NCI-H2227 (cell line): ENCODE measurements at regions not wholly inside any gene's neighbourhood (a gene's known extent, or its start where the extent isn't known, plus 50 kb on each side); places are given as distances from the start of the nearest gene placed in this dataset.
"Not testable (repeated sequence)": the region's sequence is repeated elsewhere in the genome, so short reads cannot be mapped to it uniquely, and the experiment has no call there.

Experiments
- DNase-seq: peaks from one replicate; lab custom pipeline; 2025; ENCODE audit not compliant: unreplicated experiment; lab: John Stamatoyannopoulos, UW

- DNase-seq: no peak
Measured at GRCh38 chr6:155828989-155829388, 373.4 kb upstream of the NOX3 start.

DNA sequence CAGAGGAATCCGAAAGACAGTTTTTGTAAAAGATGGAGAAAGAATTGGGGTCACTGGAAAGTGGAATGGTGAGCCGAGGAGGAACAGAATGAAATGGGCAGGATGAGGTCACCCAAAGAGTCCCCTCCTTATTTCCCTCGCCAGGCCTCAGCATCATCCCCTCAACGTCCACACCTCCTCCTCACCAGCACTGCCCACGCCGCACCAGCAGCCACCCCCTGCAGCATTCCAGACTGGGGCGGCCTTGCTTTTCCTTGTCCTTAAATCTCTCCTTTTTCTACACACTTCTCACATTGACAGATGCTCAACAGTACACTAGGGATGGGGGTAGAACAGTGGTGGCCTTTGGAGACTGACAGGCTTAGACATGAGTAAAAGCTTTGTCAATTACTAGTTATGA, 363.1 kb upstream of the NOX3 start:
- no peak for DNase-seq

GRCh38 chr6:155813548-155813947, 357.9 kb upstream of the NOX3 start:
- DNase-seq: peak; percentile 40

GRCh38 chr6:155807243-155807642, 351.6 kb upstream of the NOX3 start:
- DNase-seq: no peak

GRCh38 chr6:155801046-155801445, 345.4 kb upstream of the NOX3 start:
- no peak for DNase-seq

DNA sequence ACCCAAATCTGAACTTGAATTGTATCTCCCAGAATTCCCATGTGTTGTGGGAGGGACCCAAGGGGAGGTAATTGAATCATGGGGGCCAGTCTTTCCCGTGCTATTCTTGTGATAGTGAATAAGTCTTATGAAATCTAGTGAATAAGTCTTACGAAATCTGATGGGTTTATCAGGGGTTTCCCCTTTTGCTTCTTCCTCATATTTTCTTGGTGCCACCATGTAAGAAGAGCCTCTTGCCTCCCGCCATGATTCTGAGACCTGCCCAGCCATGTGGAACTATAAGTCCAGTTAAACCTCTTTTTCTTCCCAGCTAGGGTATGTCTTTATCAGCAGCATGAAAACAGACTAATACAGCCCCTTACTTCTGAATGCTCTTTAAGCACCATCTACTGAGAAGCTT, 343.2 kb upstream of the NOX3 start:
- DNase-seq: not testable (repeated sequence)

- no peak for DNase-seq
Measured at GRCh38 chr6:155795173-155795796, 339.6 kb upstream of the NOX3 start.

DNA sequence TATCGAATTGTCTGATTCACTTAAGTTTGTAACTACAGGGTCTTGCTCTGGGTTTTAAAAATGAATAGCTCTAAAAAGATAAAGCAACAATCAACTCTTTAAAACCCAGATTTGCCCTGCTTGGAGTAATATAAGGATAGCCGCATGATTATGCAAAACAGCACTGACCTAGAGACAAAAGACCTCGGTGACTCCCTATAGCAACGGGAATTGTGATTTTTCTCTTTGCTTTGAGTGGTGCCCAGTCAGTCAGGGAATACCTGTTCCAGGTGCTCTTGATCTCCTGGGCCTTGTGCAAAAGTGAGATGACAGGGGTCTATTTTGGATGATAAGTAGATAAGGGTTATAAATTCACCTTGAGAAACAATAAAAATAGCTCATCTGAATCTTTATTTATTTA, 336.3 kb upstream of the NOX3 start:
- DNase-seq: peak; percentile 42

DNA sequence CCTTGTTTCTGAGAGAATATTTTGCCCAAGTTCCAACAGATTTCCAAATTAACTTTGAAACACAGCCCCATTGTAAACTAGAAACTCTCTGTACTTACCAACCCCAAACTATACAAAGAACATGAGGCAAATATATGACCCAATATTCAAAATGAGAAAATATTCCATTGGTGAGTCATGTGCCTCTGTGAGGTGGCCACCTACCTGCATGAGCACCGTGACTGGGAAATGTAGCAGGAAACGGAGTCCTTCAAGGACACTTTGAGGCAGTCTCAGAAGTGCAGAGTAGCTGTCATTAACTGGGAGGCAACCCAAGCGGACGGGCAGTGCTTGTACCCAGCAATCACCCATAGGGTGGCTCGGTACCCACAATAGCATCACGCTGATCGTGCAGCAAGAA, 335.5 kb upstream of the NOX3 start:
- DNase-seq: no peak

DNA sequence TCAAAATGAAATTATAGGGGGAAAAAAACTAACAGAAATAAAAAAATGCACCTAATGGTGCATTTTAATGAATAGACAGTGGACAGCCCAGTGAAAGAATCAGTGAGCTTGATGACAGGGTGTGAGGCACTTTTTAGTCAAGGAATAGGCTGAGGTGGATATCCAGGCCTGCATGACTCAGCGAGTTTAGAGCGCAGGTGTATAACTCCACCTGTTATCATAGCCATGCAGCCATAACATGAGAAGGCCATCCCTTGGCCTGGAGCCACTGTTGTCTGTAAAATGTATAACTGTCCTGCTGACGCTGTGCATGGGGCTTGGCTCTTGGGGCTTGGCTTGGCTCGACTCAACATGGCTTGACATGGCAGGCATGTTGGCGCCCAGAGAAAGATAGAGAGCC, 331.5 kb upstream of the NOX3 start:
- no peak for DNase-seq

GRCh38 chr6:155786528-155786927, 330.9 kb upstream of the NOX3 start:
- DNase-seq: no peak

GRCh38 chr6:155782739-155783459, 327.3 kb upstream of the NOX3 start:
- DNase-seq: no peak

GRCh38 chr6:155782320-155782731, 326.7 kb upstream of the NOX3 start:
- no peak for DNase-seq

DNA sequence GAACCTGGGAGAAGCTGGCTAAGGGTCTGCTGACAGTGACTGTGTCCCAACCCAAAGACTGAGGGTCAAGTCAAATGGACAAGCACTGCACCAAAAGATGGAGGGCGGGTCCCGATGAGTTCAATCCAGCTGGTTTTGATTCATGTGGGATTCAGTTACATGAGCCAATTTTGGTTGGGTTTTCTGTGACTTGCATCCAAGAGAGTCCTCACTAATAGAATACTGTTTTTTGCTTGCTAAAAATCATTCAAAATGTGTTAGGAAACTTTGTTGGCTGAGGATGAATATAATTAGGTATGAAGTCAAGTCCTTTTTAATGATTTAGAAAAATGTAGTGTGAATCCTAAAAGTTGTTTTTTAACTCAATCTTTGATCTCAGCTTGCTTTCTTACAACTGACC, 323.8 kb upstream of the NOX3 start:
- no peak for DNase-seq

GRCh38 chr6:155778336-155778735, 322.7 kb upstream of the NOX3 start:
- DNase-seq: no peak

DNA sequence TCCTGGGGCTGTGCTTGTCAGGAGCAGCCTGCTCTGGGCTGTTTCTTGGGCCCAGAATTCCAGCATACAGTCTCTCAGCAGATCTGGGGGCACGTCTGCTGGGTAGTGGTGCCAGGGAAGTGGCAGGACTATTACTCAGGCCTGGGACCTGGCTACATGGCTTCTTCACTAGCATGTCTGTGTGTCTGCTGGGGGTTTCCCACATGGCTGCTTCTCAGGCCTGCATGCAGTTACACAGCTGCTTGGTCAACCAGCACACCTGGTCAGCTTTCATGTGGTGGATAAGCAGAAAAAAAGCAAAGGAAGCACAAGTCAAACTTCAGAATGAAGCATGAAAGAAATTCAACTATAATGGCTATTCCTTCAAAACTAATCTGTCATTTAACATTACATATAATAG, 316.2 kb upstream of the NOX3 start:
- DNase-seq: no peak

DNA sequence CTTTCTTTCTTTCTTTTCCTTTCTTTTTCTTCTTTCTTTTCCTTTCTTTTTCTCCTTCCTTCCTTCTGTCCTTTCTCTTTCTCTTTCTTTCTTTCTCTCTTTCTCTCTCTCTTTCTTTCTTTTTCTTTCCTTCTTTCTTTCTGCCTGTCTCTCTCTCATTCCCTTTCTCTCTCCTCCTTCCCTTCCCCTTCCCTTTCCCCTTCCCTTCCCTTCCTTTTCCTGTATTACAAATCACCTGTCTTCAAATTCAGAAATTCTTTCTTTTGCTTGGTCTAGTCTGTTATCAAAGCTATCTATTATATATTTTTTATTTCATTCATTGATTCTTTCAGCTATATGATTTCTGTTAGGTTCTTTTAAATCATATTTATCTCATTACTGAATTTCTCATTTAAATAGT, 315.2 kb upstream of the NOX3 start:
- DNase-seq: no peak

DNA sequence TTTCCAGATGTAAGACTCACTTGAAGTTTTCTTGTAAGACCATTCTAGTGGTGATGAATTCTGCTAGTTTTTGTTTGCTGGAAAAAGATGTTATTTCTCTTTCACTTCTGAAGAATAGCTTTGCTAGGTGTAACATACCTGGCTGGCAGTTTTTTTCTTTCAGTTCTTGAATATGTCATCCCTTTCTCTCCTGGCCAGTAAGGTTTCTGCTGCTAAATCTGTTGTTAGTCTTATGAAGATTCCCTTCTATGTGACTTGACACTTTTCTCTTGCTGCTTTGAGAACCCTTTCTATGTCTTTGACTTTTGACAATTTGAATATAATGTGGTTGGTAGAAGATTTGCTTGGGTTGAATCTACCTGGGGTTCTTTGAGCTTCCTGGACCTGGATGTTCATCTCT, 314.7 kb upstream of the NOX3 start:
- DNase-seq: no peak

GRCh38 chr6:155765275-155766194, 309.9 kb upstream of the NOX3 start:
- DNase-seq: no peak

DNA sequence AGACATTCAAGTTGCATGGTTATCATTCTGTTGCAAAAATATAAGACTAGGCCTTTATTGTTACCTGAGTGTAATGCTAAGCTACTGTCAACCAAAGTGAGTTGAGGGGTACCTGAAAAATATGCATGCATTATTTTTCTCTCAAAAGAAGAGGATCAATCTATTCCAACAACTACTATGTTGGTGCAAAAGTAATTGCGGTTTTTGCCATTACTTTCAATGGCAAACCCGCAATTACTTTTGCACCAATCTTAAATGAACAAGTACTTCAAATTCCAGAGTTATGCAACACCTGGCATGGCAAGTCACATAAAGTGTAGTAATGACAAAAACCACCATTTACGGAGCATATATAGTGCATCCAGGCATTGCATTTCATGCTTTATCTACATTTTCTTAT, 307.0 kb upstream of the NOX3 start:
- DNase-seq: no peak

- DNase-seq: no peak
Measured at GRCh38 chr6:155755452-155755851, 299.8 kb upstream of the NOX3 start.

DNA sequence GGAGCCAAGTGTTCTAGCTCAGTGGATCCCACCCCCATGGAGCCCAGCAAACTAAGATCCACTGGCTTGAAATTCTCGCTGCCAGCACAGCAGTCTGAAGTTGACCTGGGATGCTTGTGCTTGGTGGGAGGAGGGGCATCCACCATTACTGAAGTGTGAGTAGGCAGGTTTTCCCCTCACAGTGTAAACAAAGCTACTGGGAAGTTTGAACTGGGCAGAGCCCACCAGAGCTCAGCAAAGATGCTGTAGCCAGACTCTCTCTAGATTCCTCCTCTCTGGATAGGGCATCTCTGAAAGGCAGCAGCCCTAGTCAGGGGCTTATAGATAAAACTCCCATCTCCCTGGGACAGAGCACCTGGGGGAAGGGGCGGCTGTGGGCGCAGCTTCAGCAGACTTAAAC, 293.1 kb upstream of the NOX3 start:
- DNase-seq: not testable (repeated sequence)
